ENCODE measurements at regions not wholly inside any gene's neighbourhood (a gene's known extent, or its start where the extent isn't known, plus 50 kb on each side); places are given as distances from the start of the nearest gene placed in this dataset.

DNA sequence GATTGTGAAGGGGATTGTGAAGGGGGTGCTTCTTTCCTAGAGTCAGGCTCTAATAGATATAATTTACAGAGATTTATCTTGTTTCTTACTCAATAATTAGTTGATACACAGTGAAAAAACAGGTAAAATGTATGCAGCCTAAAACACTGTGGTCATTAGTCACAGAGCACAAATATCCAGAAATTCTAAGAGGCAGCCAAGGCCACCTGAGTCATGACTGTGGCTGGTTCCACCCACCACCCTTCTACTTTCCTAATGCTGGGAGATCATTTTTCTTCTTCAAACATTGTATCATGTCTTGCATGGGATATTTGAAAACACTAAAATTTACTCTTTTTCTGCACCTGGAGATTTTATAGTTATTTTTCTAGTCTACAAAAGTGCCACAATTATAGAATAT is 181.6 kb downstream of the OTOR start:
- Histone ChIP-seq H3K4me3 (ENCODE audit: low read length) (no peak overlapping the region), H3K4me1 (ENCODE audit: control insufficient read depth, insufficient read depth, low read length) (no peaks in the 10 kb centered on the region), H3K9ac (ENCODE audit: low read length) (no peak overlapping the region), H3K27ac (ENCODE audit: low read depth, low read length) (no peak overlapping the region), H3K36me3 (ENCODE audit: control insufficient read depth, insufficient read depth, low read length) (no peaks in the 10 kb centered on the region), H3K27me3 (ENCODE audit: control insufficient read depth, insufficient read depth, low read length) (no peaks in the 10 kb centered on the region)

DNA sequence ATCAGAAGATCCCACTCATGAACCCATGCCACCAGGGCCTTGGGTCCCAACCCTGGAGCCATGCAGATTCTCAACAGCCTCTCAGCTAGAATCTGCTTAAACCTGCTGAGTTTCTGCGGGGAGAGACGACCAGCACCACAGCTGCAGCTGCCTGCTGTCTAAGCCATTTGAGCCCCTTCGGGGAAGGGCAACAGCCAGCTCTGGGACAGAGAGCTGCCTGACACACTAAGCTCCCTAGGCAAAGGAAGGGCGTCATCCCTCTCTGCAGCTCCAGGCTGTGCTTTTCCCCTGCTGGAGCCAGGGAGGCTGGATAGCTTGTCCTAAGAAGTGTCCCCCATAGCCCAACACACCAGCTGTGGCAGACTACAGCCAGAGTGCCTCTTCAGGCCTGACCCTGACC is 182.5 kb downstream of the OTOR start:
- Histone ChIP-seq H3K27ac (ENCODE audit: low read depth, low read length) (no peak overlapping the region), H3K4me1 (ENCODE audit: control insufficient read depth, insufficient read depth, low read length) (no peaks in the 10 kb centered on the region), H3K27me3 (ENCODE audit: control insufficient read depth, insufficient read depth, low read length) (no peaks in the 10 kb centered on the region), H3K4me3 (ENCODE audit: low read length) (no peak overlapping the region), H3K36me3 (ENCODE audit: control insufficient read depth, insufficient read depth, low read length) (no peaks in the 10 kb centered on the region), H3K9ac (ENCODE audit: low read length) (no peak overlapping the region)

DNA sequence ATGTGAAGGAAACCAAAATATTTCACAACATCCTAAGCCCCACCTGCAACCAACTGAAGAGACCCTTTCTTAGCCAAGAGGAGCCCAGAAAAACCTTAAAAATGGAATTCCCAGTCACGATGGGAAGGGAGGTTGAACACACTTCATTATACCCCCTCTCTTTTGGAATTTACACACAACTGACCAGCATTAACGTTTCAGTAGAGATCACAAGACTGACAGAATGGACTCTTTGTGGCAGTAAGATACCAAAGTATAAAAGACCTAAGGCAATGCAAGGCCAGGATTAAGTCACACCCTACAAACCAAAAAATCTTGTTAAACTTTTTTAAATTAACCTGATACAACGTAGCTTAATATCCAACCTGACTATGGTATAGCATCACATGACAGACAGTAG is 190.9 kb downstream of the OTOR start:
- Histone ChIP-seq H3K36me3 (ENCODE audit: control insufficient read depth, insufficient read depth, low read length) (no peaks in the 10 kb centered on the region), H3K27me3 (ENCODE audit: control insufficient read depth, insufficient read depth, low read length) (no peaks in the 10 kb centered on the region), H3K4me3 (ENCODE audit: low read length) (no peak overlapping the region), H3K4me1 (ENCODE audit: control insufficient read depth, insufficient read depth, low read length) (no peaks in the 10 kb centered on the region), H3K9ac (ENCODE audit: low read length) (no peak overlapping the region), H3K27ac (ENCODE audit: low read depth, low read length) (no peak overlapping the region)

DNA sequence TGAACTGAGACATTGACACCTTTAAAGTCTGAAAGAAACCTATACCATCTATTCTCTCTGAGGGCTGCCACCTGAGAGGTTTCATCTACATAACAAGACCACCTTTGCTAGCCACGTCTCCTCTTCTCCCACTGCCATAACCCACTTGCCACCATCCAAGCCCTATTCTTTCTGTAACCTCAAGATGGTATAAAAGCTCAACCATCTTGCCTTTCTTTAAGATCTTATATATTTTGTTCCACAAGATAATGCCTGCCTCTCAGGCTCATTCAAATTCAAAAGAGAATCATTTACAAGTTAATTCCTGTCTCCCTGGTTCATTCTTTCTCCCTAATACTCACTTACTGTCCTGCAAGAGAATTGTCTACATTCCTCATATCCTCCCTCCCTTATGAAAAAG is 192.5 kb downstream of the OTOR start:
- H3K27ac ChIP-seq (ENCODE audit: low read depth, low read length): no peak overlapping the region
- no peaks in the 10 kb centered on the region for H3K4me1 ChIP-seq (ENCODE audit: control insufficient read depth, insufficient read depth, low read length)
- no peak overlapping the region for H3K4me3 ChIP-seq (ENCODE audit: low read length)
- H3K36me3 ChIP-seq (ENCODE audit: control insufficient read depth, insufficient read depth, low read length): no peaks in the 10 kb centered on the region
- no peaks in the 10 kb centered on the region for H3K27me3 ChIP-seq (ENCODE audit: control insufficient read depth, insufficient read depth, low read length)
- no peak overlapping the region for H3K9ac ChIP-seq (ENCODE audit: low read length)

DNA sequence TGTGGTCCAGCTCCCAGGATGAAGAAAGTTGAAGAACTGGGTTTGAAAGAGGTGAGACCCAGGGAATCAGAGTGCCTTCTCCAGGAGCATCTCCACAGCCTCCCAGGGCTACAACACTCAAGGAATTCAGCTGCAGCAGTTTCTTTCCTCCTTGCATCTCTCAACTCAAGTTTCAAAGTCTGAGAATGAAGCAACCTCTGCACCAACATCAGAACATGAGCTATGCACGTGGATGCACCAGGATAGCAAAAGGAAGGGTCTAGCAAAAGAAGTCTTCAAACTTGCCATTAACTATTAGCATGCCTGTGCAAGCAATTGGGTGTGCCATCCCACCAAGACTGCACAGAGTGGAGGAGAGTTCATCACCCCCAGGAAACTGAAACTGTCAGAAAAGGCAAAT is 193.9 kb downstream of the OTOR start:
- H3K9ac ChIP-seq (ENCODE audit: low read length): no peak overlapping the region
- no peaks in the 10 kb centered on the region for H3K4me1 ChIP-seq (ENCODE audit: control insufficient read depth, insufficient read depth, low read length)
- no peak overlapping the region for H3K4me3 ChIP-seq (ENCODE audit: low read length)
- no peak overlapping the region for H3K27ac ChIP-seq (ENCODE audit: low read depth, low read length)
- H3K36me3 ChIP-seq (ENCODE audit: control insufficient read depth, insufficient read depth, low read length): no peaks in the 10 kb centered on the region
- no peaks in the 10 kb centered on the region for H3K27me3 ChIP-seq (ENCODE audit: control insufficient read depth, insufficient read depth, low read length)

DNA sequence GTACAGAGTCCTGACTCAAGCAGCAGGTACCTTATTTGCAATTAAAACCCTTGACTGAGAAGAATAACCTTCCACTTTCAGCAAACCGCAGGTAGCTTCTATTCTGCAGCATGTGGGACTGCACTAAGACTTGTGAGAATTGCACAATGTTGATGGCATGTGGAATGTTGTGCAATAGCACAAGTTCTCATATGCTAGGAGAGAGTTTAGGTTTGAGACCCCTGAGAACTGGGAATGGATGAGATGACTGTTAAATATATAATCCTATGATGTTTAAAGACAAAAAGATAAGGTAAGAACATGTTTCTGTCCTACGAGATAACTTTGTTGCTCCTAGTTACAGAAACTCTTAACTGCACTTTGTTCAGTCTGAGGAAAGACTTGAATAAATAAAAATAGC is 194.6 kb downstream of the OTOR start:
- Histone ChIP-seq H3K27ac (ENCODE audit: low read depth, low read length) (no peak overlapping the region), H3K36me3 (ENCODE audit: control insufficient read depth, insufficient read depth, low read length) (no peaks in the 10 kb centered on the region), H3K9ac (ENCODE audit: low read length) (no peak overlapping the region), H3K4me1 (ENCODE audit: control insufficient read depth, insufficient read depth, low read length) (no peaks in the 10 kb centered on the region), H3K4me3 (ENCODE audit: low read length) (no peak overlapping the region), H3K27me3 (ENCODE audit: control insufficient read depth, insufficient read depth, low read length) (no peaks in the 10 kb centered on the region)

DNA sequence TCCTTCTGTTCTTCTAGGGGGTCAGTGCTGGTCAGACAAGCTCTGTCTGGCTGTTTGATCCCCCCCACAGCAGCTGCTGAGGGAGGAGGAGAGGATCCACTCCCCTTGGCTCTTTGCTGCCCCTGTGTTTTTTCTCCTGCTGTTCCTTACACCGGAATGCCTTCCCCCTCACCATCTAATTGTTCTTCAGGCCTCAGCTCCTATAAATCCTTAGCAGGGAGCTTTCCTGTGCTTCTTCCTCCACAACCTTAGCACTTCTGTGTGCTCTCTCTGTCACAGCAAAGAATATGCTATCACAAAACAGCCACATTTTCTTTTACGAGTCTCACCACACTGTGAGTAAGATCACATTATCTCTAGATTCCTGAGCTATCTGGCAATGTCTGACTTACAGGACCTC is 196.6 kb downstream of the OTOR start:
- Histone ChIP-seq H3K4me1 (ENCODE audit: control insufficient read depth, insufficient read depth, low read length) (no peaks in the 10 kb centered on the region), H3K27me3 (ENCODE audit: control insufficient read depth, insufficient read depth, low read length) (no peaks in the 10 kb centered on the region), H3K36me3 (ENCODE audit: control insufficient read depth, insufficient read depth, low read length) (no peaks in the 10 kb centered on the region), H3K4me3 (ENCODE audit: low read length) (no peak overlapping the region), H3K27ac (ENCODE audit: low read depth, low read length) (no peak overlapping the region), H3K9ac (ENCODE audit: low read length) (no peak overlapping the region)

DNA sequence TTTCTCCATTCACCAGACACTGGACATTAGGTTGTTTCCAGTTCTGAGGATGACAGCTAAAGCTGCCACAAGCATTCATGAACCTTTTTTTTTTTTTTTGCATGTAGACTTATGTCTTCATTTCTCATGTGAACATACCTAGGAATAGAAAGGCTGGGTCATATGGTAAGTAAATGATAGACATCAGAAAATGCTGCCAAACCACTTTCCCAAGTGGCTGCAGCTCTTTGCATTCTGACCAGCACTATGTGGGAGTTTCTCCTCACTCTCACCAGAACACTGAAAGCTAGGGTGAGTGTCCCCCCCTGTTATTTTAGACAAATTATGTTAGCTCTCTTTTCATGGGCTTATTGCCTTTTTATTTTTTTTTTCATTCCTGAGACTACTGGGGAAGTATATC is 197.5 kb downstream of the OTOR start:
- Histone ChIP-seq H3K27me3 (ENCODE audit: control insufficient read depth, insufficient read depth, low read length) (no peaks in the 10 kb centered on the region), H3K27ac (ENCODE audit: low read depth, low read length) (no peak overlapping the region), H3K36me3 (ENCODE audit: control insufficient read depth, insufficient read depth, low read length) (no peaks in the 10 kb centered on the region), H3K9ac (ENCODE audit: low read length) (no peak overlapping the region), H3K4me1 (ENCODE audit: control insufficient read depth, insufficient read depth, low read length) (no peaks in the 10 kb centered on the region), H3K4me3 (ENCODE audit: low read length) (no peak overlapping the region)

DNA sequence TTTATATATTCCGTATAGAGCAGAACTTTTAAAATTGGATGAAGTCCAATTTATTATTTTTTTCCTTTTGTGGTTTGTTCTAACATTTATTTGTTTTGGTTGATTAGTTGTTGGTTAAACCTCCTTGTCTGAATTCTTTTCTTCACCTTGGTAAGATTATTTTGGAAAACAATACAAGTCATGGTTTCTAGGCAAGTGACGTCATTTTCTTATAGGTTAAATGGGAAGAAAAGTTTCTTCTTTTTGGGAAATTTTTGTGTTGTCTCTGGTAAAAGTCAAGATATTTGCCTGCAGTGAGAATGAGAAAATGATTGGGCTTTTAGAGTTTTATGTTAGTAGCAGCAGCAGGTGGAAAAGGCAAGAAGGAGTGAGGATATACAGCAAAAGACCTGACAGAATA is 197.9 kb downstream of the OTOR start:
- Histone ChIP-seq H3K4me1 (ENCODE audit: control insufficient read depth, insufficient read depth, low read length) (no peaks in the 10 kb centered on the region), H3K4me3 (ENCODE audit: low read length) (no peak overlapping the region), H3K27ac (ENCODE audit: low read depth, low read length) (no peak overlapping the region), H3K9ac (ENCODE audit: low read length) (no peak overlapping the region), H3K27me3 (ENCODE audit: control insufficient read depth, insufficient read depth, low read length) (no peaks in the 10 kb centered on the region), H3K36me3 (ENCODE audit: control insufficient read depth, insufficient read depth, low read length) (no peaks in the 10 kb centered on the region)

DNA sequence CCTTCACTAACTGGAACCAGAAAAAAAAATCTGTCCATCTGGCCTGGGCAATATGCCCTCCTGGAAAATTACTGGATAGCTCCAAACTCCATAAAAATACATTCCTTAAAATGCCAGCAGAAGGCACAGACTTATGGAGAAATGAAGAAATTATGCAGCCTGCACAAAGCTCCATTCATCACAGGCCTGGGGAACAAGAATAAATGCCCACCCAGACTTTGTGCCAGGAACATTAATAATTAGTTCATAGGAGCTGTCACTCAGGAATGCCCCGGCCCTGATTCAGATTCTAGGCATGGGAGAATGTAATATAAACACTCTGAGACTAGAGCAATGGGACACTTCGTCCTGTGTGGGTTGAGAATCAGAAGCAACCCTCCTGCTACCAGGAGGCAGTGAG is 199.3 kb downstream of the OTOR start:
- Histone ChIP-seq H3K4me3 (ENCODE audit: low read length) (no peak overlapping the region), H3K27ac (ENCODE audit: low read depth, low read length) (peak overlapping the region; percentile 7), H3K27me3 (ENCODE audit: control insufficient read depth, insufficient read depth, low read length) (no peaks in the 10 kb centered on the region), H3K4me1 (ENCODE audit: control insufficient read depth, insufficient read depth, low read length) (no peaks in the 10 kb centered on the region), H3K36me3 (ENCODE audit: control insufficient read depth, insufficient read depth, low read length) (no peaks in the 10 kb centered on the region), H3K9ac (ENCODE audit: low read length) (no peak overlapping the region)

DNA sequence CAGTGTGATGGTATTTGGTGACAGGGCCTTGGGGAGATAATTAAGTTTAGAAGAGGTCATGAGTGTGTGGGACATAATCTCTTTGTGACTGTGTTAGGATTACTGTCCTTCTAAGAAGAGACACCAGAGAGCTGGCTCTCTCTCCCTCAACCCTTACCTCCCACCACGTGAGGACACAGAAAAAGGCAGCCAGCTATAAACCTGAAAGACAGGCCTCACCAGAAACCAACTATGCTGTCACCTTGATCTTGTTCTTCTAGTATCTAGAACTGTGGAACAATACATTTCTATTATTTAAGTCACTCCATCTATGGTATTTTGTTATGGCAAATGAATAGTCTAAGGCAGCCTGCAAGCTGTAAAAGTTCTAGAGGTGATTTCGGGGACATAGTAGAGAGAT is 203.7 kb downstream of the OTOR start:
- Histone ChIP-seq H3K27ac (ENCODE audit: low read depth, low read length) (no peak overlapping the region), H3K36me3 (ENCODE audit: control insufficient read depth, insufficient read depth, low read length) (no peaks in the 10 kb centered on the region), H3K4me3 (ENCODE audit: low read length) (no peak overlapping the region), H3K4me1 (ENCODE audit: control insufficient read depth, insufficient read depth, low read length) (no peaks in the 10 kb centered on the region), H3K9ac (ENCODE audit: low read length) (no peak overlapping the region), H3K27me3 (ENCODE audit: control insufficient read depth, insufficient read depth, low read length) (no peaks in the 10 kb centered on the region)

DNA sequence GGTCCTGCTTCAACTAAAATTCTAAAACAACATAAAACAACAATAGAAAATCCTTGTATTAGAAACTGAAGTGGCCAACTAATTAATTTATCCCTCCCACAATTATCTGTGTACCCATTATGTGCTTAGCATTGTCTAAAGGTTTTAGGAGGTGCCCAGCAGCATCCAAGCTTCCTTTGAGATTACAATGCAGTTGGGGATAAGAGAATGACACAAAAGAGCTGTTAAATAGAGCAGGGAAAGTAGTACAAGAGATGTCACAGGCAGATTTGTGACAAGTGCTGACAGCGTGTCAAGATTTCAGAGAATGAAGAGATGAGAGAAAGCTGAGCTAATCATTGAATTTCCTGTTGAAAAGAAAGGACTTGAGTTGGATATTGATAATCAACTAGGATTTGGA is 204.8 kb downstream of the OTOR start:
- Histone ChIP-seq H3K9ac (ENCODE audit: low read length) (no peak overlapping the region), H3K4me1 (ENCODE audit: control insufficient read depth, insufficient read depth, low read length) (no peaks in the 10 kb centered on the region)

DNA sequence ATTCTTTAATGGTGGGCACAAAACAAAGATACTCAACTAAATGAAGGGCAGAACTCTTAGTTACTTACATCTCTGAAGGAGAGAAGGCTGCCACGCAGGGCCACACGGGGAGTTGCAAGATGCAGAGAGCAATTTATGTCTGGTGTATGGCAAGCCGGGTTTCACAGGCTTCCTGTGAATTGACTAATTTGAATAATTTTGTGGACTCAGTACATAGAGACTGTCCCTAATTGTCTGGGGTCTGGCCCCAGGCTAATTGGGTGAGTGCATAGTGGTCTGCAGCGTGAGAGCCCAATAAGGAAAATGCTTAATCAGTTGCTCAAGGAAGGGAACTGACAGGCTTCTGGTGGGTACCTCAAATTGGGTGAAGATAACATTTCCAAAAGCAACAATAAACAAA is 205.7 kb downstream of the OTOR start:
- no peaks in the 10 kb centered on the region for H3K4me1 ChIP-seq (ENCODE audit: control insufficient read depth, insufficient read depth, low read length)
- H3K36me3 ChIP-seq (ENCODE audit: control insufficient read depth, insufficient read depth, low read length): no peaks in the 10 kb centered on the region
- H3K27me3 ChIP-seq (ENCODE audit: control insufficient read depth, insufficient read depth, low read length): no peaks in the 10 kb centered on the region
- H3K27ac ChIP-seq (ENCODE audit: low read depth, low read length): no peak overlapping the region
- H3K4me3 ChIP-seq (ENCODE audit: low read length): no peak overlapping the region
- no peak overlapping the region for H3K9ac ChIP-seq (ENCODE audit: low read length)

More for the DNA sequence above, 204.8 kb downstream of the OTOR start:
- H3K4me3 ChIP-seq (ENCODE audit: low read length): no peak overlapping the region
- no peak overlapping the region for H3K27ac ChIP-seq (ENCODE audit: low read depth, low read length)
- H3K36me3 ChIP-seq (ENCODE audit: control insufficient read depth, insufficient read depth, low read length): no peaks in the 10 kb centered on the region
- H3K27me3 ChIP-seq (ENCODE audit: control insufficient read depth, insufficient read depth, low read length): no peaks in the 10 kb centered on the region

DNA sequence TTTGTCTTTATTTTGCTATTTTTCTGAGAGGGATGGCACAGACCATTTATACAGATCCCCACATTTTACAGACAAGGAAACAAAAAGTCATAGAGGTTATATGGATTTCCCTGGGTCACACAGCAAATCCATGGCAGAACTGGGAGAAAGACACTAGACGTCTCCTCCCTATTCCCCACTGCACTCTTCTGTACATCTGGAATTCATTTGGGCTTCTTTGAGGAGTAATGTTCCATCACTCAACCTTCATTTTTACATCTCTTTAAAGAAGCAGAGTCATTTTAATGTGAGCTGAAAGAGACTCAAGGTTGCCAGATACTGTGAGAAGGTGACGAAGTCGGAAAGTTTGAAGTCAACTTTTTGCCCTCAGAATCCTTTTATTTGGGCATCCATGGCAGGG is 207.3 kb downstream of the OTOR start:
- H3K27ac ChIP-seq (ENCODE audit: low read depth, low read length): no peak overlapping the region
- H3K4me3 ChIP-seq (ENCODE audit: low read length): no peak overlapping the region
- H3K36me3 ChIP-seq (ENCODE audit: control insufficient read depth, insufficient read depth, low read length): no peaks in the 10 kb centered on the region
- H3K9ac ChIP-seq (ENCODE audit: low read length): no peak overlapping the region
- H3K27me3 ChIP-seq (ENCODE audit: control insufficient read depth, insufficient read depth, low read length): no peaks in the 10 kb centered on the region
- no peaks in the 10 kb centered on the region for H3K4me1 ChIP-seq (ENCODE audit: control insufficient read depth, insufficient read depth, low read length)

All from rectal smooth muscle tissue (tissue), 1 donor.